Stimulated activated CD4-positive, alpha-beta T cell treated with anti-CD3 and anti-CD28 coated beads, Interleukin-2, amount 100 ng/mL, for 48 hours (primary cell): ENCODE measurements at regions not wholly inside any gene's neighbourhood (a gene's known extent, or its start where the extent isn't known, plus 50 kb on each side); places are given as distances from the start of the nearest gene placed in this dataset.
"Not testable (repeated sequence)": the region's sequence is repeated elsewhere in the genome, so short reads cannot be mapped to it uniquely, and the experiment has no call there.

Source experiments
- DNase-seq, 2 donors: peaks; one replicate each; pipeline ENCODE4 v3.0.0-alpha.2; 2020

DNA sequence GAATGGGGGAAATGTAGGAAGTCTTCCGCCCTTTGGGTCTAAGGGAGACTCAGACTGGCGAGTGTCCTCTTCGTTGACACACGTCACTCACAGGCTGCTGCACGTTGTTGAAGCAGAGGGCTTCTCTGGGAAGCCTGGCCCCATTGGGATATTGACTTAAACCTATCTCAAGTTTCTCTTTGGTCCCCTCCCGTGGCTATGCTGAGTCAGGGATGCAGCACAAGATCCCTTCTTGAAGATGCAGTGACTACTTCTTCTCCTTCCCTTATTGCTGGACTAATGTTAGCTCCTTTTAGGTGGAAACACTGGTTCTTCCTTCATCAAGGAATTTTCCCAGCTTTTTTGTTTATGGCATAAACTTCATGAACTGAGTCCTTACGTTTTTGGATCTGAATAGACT is 89.8 kb upstream of the CCDC71L start:
- no peak for DNase-seq

DNA sequence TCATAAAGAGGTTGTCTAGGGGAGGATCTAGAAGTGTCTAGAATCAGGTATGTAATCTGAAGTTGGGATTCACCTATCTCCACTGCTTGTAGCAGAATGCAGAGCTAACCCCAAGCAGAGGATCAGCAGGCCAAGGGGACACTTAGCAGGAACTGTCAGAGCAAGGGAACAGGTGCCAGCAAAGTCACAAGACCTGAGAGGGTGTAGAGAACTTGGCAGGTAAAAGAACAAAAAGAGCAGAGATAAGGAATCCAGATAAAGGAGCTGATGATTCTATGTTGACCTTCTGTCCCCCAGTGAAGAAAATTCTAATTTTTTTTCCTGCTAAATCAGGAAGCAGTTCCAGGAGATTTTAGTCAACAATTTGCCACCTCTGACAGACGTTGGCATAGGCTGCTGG is 91.4 kb upstream of the CCDC71L start:
- DNase-seq = no peak

DNA sequence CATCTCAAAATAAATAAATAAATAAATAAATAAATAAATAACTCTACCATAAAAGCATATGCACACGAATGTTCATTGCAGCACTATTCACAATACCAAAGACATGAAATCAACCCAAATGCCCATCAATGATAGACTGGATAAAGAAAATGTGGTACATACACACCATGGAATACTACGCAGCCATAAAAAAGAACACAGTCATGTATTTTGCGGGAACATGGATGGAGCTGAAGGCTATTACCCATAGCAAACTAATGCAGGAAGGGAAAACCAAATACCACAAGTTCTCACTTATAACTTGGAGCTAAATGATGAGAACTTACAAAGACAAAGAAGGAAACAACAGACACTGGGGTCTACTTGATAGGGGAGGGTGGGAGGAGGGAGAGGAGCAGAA is 94.1 kb upstream of the CCDC71L start:
- not testable (repeated sequence) for DNase-seq

DNA sequence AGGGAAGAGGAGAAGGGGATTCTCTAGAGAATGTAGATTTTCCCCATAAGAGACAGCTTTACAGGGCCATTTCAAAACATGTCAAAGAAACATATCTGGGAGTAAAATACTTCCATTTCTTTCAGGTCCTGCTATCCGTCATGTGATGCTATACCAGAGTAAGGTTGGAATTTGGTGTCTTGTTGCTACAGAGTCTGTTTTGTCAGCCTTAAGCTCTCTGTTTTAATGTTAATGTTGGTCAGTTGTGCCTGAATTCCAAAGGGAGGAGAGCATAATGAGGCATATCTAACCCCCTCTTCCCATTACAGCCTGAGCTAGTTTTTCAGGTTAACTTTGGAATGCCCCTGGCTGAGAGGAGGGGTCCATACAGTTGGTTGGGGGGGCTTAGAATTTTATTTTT is 94.7 kb upstream of the CCDC71L start:
- no peak for DNase-seq

DNA sequence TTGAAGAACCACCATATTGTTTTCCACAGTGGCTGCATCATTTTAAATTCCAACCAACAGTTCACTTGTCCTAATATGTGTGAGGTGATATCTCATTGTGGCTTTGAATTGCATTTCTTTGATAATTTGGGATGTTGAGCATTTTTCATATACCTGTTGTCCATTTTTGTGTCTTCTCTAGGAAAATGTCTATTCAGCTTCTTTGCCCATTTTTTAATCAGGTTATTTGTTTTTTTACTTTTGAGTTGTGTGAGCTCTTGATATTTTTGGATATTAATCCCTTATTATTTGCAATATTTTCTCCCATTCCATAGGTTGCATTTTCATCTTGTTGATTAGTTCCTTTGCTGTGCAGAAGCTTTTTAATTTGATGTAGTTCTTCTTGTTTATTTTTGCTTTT is 95.1 kb upstream of the CCDC71L start:
- no peak for DNase-seq

DNA sequence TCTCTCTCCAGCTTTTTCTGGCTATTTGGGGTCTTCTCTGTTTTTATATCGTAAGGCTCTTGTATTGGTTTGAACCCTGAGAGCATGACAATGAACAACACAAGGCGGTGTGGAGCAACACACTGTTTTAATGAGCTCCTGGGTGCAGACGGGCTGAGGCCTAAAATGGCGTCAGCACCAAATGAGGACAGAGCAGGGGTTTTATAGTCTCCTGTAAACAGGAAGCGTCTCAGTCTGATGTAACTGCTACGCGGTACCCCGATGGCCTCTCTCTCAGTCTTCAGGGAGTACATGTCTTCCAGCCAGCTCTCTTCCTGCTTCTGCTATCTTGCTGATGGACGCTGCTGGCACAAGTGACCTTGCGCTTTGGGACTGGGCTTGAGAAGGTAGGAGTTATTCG is 95.9 kb upstream of the CCDC71L start:
- no peak for DNase-seq

DNA sequence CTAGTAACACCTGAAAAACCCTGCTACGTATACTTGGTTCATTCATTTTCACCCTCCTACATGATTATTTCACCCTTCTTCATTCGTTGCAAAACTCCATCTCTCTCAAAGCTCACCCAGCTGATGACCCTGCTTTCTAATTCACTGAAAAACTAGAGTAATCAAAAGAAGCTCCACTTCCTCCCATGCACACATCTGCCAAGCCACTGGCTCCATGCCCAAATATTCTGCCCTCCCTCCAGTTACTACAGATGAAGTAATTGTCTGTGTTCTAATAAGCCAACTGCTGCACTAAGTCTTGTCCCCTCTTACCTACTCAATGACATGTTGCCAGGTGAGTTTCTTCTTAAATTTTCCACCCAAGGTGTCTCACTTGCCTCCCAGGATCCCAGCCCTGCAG is 96.9 kb upstream of the CCDC71L start:
- DNase-seq = no peak

DNA sequence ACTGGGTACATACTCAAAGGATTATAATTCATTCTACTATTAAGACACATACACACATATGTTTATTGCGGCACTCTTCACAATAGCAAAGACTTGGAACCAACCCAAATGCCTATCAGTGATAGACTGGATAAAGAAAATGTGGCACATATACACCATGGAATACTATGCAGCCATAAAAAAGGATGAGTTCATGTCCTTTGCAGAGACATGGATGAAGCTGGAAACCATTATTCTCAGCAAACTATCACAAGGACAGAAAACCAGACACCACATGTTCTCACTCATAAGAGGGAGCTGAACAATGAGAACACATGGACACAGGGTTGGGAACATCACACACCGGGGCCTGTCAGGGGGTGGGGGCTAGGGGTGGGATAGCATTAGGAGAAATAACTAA is 101.9 kb upstream of the CCDC71L start:
- not testable (repeated sequence) for DNase-seq

DNA sequence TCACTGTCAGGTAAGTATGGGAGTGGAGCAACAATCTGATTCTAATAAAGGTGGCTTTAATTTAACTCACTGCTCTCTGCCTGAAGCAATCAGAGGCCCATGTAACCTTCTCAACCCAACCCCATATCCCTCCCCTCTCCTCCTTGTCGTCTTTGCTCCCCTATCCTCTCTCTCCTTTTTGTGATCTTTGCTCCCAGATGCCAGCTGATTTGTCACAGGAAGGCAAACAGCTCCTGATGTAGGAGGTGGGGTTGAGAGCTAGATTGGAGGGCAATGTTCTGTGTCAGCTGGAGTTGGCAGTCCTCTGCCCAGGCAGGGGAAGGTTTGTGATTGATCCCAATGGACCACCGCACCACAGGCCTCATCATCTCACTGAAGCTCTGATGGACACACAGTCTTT is 101.4 kb upstream of the PIK3CG start:
- DNase-seq = no peak

DNA sequence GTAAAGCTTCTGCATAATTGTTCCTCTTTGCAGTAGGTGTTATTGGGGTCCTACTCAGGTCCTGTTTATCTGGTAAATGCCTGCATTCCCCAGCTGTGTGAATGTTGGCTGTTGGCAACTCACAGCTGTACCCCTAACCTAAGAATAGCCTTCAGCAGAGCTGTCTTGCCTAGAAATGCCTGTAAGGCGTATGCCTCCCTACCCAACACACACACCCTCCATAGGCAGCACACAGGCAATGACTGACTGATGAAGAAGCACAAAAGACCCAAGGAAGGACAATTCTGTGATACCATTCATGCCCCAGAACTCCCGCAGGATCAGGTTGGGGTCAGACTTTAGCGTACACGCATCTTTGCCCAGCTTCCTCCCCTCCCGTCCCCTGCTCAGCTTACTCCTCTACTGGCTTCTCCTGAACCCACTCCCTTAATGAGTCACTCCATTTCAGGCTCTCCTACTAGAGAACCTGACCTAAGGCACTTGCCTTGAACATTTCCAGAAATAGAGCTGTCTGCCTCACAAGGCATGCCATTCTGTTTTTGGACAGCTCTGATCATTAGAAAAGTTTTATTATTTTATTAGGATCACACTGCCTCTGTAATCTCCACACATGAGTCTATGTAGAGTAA is 99.2 kb upstream of the PIK3CG start:
- DNase-seq = no peak

DNA sequence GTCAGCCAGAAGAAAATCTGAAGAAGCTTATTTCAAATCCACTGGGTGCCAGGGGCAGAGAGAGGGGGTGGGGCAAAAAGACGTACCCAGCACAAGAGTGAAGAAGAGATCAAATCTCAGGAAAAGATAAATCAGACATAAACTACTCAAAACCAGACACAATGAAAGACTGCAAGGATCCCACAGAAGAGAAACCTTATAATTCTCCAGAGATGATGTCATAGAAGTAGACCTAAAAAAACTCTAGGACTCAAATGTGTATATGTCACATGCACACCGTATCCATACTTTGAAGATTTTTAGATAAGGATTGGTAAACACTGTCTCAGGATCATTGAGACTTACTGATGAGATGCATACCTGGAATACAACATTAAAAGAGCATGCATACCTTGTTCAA is 98.5 kb upstream of the PIK3CG start:
- DNase-seq = no peak

DNA sequence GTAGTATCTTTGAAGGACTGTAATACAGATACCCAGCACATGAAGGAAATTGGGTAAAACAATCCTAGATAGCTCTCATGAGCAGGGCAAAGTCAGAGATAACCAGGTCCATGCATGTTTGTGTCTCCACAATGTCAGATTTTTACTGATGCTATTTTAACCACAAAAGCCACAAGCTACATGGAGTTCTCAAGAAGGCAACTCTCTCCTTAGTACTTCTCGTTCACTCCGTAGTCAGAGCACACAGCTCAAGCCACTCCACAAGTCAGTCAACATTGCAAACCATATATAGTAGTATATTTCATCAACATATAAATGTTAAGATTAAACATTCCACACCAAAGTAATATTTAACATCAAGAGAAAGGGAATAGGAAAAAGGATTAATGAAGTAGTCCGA is 98.0 kb upstream of the PIK3CG start:
- no peak for DNase-seq

DNA sequence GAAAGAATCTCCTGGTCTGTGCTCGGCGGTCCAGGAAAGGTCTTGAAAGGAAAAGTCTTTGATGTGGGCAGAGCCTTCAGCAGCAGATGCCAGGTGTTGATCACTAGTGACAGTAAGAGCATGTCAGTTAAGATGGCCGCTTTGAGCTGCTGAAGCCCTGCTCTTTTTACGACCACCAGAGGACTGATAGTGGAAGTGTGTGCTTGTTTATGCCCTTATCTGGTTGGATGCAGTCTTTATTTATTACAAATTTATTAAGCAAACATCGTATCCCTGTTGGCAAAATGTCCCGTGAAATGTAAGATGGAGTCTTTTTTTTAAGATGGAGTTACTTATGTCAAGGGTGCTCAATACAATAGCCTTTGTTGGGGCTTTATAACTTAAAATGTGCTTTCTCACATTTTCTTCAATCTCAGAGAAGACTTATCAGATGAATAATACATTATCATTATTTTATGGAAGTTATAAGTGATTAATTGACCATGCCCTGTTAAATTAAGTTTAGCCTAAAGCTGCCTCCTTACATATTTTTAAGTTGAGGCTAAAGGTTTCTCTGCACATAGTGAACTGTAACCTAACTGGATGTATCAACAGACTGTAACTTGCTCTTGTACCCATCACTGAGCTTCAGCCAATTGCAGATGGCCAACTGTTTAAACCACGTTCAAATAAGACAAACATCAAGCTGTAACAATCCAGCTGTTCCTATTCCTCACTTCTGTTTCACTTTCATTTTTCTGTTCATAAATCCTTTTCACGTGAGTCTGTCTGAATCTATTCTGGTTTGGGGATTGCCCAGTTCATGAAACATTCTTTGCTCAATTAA is 97.4 kb upstream of the PIK3CG start:
- DNase-seq = no peak

DNA sequence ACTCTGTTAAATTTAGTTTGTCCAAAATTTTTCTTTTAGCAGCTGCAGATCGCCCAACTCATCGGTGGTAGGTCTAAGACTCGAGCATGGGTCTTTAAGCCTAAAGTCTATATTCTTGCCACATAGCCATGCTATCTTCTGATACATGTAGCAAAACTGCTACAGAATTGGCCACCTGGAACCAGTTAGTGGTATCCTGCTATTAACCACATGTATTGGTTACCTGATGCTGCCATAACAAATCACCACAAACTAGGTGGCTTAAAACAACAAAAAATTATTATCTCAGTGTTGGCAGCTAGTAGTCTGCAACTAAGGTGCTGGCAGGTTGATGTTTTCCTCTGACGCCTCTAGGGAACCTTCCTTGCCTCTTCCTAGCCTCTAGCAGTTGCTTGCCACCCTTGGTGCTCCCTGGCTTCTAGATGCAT is 96.7 kb upstream of the PIK3CG start:
- no peak for DNase-seq

DNA sequence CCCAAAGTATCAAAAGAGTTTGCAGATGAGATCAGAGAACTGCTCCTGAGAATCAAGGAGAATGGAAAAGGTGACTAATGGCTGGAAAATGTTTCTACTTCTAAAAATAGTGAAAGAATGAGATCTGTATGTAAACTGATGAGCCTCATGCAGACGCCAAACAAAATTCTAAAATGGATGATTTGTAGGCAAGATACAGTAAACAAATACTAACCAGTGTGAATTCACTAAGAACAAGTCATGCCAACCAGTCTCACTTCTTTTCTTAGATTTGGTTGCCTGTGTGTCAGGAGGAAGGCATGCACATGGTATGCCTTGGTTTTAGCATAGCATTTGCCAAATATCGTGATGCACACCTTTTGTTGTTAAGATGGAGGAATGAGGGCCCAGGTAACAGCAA is 94.9 kb upstream of the PIK3CG start:
- DNase-seq = no peak

DNA sequence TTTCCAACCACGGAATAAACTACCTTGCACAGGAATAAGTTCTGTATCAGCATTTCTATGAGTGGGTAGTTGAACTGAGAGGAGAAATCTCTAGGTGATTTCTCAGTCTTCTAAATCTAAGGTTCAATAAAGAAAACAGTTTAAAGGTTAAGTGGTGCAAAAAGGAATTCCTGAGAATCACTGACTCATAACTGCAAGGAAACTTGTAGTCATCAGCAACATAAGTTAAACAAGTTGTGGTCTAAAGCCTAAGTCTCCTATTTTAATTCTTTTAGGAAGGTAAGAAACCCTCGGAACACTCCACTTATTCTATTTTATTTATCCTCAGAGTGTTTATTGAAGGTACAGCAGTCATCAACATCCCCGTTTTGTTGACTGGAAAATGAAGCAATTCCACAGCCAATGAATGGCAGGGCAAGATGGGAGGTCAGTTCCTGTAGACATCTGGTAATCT is 92.4 kb upstream of the PIK3CG start:
- no peak for DNase-seq

DNA sequence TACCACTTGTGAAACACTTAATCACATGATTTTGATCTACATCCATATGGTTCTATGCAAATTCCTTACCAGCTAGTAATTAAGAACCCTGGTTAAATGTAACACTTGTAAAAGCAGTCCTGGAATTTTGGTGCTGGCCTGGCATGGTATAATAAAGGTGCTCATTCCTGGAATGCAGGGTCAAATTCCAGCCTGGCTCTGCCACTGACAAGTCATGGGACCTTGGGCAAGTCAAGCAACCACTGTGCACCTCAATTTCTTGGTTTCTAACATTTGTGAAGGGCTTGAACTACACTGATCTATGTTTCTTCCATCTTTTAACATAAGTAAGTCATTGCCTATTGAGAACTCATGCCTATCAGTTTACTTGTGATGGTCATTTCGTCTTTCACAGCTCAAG is 91.9 kb upstream of the PIK3CG start:
- DNase-seq = no peak

DNA sequence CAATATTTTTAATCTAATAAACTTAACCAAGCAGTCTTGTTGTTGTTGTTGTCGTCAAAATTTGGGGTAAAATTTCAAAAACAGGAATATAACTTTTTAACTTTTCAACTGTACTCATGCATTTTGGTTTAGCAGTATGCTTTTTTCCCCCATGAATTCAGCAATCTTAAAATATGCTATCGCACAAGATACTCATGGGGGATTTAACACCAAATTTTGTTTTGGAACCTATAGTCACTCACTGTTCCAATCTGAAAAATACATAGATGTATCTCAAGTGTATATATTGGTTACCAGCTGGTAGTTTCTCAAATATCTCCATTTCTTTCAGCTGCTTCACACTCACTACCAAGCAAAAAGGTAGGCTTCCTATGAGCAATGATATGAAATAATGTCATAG is 91.4 kb upstream of the PIK3CG start:
- DNase-seq = no peak

DNA sequence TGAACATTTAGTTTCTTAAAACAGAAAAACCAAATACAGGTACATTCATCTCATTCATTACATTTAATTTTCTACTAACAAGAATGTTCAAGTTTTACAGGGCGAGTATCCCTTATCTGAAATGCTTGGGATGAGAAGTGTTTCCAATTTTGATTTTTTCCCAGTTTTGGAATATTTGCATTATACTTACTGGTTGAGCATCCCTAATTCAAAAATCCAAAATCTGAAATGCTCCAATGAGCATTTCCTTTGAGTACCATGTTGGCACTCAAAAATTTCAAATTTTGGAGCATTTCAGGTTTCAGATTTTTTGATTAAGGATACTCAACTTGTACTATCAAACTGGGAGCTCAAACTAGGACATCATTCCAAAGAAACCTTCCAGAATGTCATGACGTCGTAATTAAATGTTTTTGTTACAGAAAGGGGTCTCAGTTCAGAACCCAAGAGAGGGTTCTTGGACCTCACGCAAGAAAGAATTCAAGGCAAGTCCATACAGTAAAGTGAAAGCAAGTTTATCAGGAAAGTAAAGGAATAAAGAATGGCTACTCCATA is 90.8 kb upstream of the PIK3CG start:
- DNase-seq = no peak

DNA sequence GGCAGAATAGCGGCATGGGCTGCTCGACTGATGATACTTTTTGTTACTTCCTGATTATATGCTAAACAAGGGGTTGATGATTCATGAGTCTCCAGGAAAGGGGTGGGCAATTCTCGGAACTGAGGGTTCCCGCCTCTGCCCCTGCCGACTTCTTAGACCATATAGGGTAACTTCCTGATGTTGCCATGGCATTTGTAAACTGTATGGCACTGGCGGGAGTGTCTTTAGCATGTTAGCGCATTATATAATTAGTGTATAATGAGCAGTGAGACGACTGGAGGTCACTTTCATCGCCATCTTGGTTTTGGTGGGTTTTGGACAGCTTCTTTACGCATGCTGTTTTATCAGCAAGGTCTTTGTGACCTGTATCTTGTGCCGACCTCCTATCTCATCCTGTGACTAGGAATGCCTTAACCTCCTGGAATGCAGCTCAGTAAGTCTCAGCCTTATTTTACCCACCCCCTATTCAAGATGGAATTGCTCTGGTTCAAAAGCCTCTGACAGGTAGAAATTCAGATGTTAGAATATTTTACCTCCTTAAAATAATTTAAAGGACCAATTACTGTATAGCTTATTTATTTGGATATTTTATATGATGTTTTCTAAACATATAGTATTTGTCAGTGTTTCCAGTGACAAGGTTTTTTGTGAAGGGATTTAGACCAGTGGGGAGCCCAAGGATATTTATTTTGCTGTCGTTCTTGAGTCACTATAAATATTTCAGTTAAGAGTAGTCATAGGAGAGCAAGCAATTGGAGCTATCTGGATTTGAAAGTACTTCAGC is 90.1 kb upstream of the PIK3CG start:
- DNase-seq = no peak

DNA sequence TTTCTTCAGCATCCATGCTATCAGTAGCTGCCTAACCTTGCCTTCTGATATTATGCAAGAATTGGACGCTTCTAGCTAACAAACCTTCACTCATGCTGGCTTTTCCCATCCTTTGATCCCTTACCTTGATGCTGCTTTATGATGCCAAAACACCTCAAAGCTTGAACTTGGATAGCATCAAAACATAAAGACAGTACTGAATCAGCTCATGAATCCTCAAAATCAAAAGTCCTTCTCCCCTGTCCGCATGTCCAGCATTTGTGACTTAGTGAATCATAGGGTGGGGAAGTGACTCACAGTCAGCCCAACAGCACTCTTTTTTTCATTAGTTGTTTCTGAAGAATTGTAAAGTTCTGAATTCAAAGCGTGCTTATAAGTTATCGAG is 89.5 kb upstream of the PIK3CG start:
- no peak for DNase-seq

DNA sequence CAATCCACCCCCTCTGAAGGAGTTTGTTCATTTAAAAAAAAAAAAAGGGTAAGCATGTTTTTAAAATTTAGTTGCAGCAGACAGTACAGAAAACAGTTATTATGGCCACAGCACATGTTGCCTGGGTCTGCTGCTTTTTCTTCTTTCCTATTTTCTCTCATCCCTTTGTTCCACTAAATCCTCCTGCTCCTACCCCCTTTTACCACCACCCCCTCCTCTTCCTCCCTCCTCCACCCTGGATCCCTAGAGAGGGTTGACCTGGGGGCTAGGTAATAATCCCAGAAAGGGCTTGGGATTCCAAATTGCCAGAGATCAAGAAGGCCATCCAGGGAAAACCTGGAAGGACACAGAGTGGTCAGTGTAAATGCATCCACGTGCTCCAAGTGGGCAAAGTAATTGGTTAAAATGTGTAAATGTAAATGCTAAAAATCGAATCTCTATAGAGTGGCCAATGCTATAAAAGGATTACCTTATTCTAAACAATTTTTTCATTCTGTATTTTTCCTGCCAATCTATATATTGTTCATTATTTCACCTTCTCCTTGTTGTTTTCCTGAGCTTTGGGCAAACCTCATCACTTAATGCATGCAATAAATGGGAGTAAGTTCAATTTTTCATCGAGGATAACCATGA is 89.0 kb upstream of the PIK3CG start:
- no peak for DNase-seq
